ENCODE measurements at regions not wholly inside any gene's neighbourhood (a gene's known extent, or its start where the extent isn't known, plus 50 kb on each side); places are given as distances from the start of the nearest gene placed in this dataset.

GRCh38 chr2:22282220-22282619 lies 1102.8 kb upstream of the KLHL29 start:
- no peak for ATAC-seq
- BruUV-seq (replicated peaks), result no TSS peak
- Histone ChIP-seq H3K9ac (ENCODE audit: insufficient read depth, low read depth, low read length) (no peak overlapping the region), H2AFZ (ENCODE audit: low read length) (no peak overlapping the region), H3K79me2 (ENCODE audit: insufficient read depth, low read length) (no peaks in the 10 kb centered on the region), H3K9me3 (ENCODE audit: low read length) (peaks cover 67% of the 10 kb centered on the region), H3K4me3 (replicated peaks in 1 of 3; ENCODE audit: insufficient read depth in 1 of 3, low read depth in 2 of 3, low read length in 3 of 3) (no peak overlapping the region), H3K27me3 (ENCODE audit: control insufficient read depth in 1 of 2, insufficient read depth in 2 of 2, low read length in 2 of 2) (no peaks in the 10 kb centered on the region), H3K36me3 (replicated peaks in 1 of 2; ENCODE audit: control insufficient read depth in 1 of 2, insufficient read depth in 2 of 2, low read length in 2 of 2) (no peaks in the 10 kb centered on the region), H3K27ac (ENCODE audit: extremely low read length, insufficient read depth, low read length) (no peak overlapping the region), H4K20me1 (ENCODE audit: insufficient read depth, low read length) (no peaks in the 10 kb centered on the region), H3K4me2 (ENCODE audit: low read depth, low read length) (no peak overlapping the region), H3K4me1 (ENCODE audit: insufficient read depth, low read length) (no peaks in the 10 kb centered on the region)
- in situ Hi-C loops (cut with HindIII; ENCODE audit: extremely low pct_ligation_motif_present, low pct_unique_long_range_greater_than_20kb) (no loop called here), intact Hi-C loops (cut with micrococcal nuclease; ENCODE audit: unreplicated experiment) (no loop called here)
- CTCF ChIA-PET (ENCODE audit: low intra/inter-chr PET ratio, low total read pairs), result no interaction called here
- no peak for DNase-seq (ENCODE audit: low spot score)
- FAIRE-seq, result no peak
- TF ChIP-seq CEBPB (IDR thresholded peaks at IDR 0.05; ENCODE audit: borderline replicate concordance, low read depth, low read length), result peak; percentile 12; the same call in 1 of the 2 replicates
- TF ChIP-seq RBM39 (IDR thresholded peaks at IDR 0.05; ENCODE audit: low read depth, low read length, poor library complexity, severe bottlenecking), result no peak
- POLR2A ChIA-PET, result no interaction called here
- 0% methylated on average over 1 of the region's 1 CpG for WGBS (ENCODE audit: low lambda C conversion rate)

- TF ChIP-seq DDIT3 (CRISPR knock-in tag; IDR thresholded peaks at IDR 0.05) (no peak), SMC3 (IDR thresholded peaks at IDR 0.05; ENCODE audit: low read length) (no peak), TSC22D2 (CRISPR knock-in tag; IDR thresholded peaks at IDR 0.05; ENCODE audit: borderline replicate concordance) (no peak), HNF1A (IDR thresholded peaks at IDR 0.05; ENCODE audit: low read depth) (no peak), HNF1A (CRISPR knock-in tag; IDR thresholded peaks at IDR 0.05; ENCODE audit: borderline replicate concordance) (no peak), ARID3A (IDR thresholded peaks at IDR 0.05; ENCODE audit: low read depth, low read length) (no peak), ZSCAN30 (CRISPR knock-in tag; IDR thresholded peaks at IDR 0.05) (no peak)
- FAIRE-seq, result no peak
- no peaks in the 10 kb centered on the region for H3K36me3 ChIP-seq (replicated peaks in 1 of 2; ENCODE audit: control insufficient read depth in 1 of 2, insufficient read depth in 2 of 2, low read length in 2 of 2)
- no peaks in the 10 kb centered on the region for H3K27me3 ChIP-seq (ENCODE audit: control insufficient read depth in 1 of 2, insufficient read depth in 2 of 2, low read length in 2 of 2)
- CTCF ChIA-PET (ENCODE audit: low intra/inter-chr PET ratio, low total read pairs), result no interaction called here
- no peak for DNase-seq (ENCODE audit: low spot score)
- WGBS (ENCODE audit: low lambda C conversion rate), result 4% methylated on average over 6 of the region's 6 CpGs
- no peak overlapping the region for H3K4me2 ChIP-seq (ENCODE audit: low read depth, low read length)
- in situ Hi-C loops (cut with HindIII; ENCODE audit: extremely low pct_ligation_motif_present, low pct_unique_long_range_greater_than_20kb), result no loop called here
- H2AFZ ChIP-seq (ENCODE audit: low read length), result no peak overlapping the region
- no peaks in the 10 kb centered on the region for H3K79me2 ChIP-seq (ENCODE audit: insufficient read depth, low read length)
- no peaks in the 10 kb centered on the region for H3K4me1 ChIP-seq (ENCODE audit: insufficient read depth, low read length)
- H3K4me3 ChIP-seq (replicated peaks in 1 of 3; ENCODE audit: insufficient read depth in 1 of 3, low read depth in 2 of 3, low read length in 3 of 3), result no peak overlapping the region
- BruUV-seq (replicated peaks), result no TSS peak
- no peak overlapping the region for H3K9ac ChIP-seq (ENCODE audit: insufficient read depth, low read depth, low read length)
- H3K9me3 ChIP-seq (ENCODE audit: low read length), result peaks cover 61% of the 10 kb centered on the region
- ATAC-seq, result no peak
- H4K20me1 ChIP-seq (ENCODE audit: insufficient read depth, low read length), result no peaks in the 10 kb centered on the region
- intact Hi-C loops (cut with micrococcal nuclease; ENCODE audit: unreplicated experiment), result no loop called here
- POLR2A ChIA-PET, result no interaction called here
- no peak overlapping the region for H3K27ac ChIP-seq (ENCODE audit: extremely low read length, insufficient read depth, low read length)
Observed at GRCh38 chr2:22282916-22283315, 1102.1 kb upstream of the KLHL29 start.

Measured in HepG2 (cell line).